Upper lobe of right lung (tissue), 1 donor: ENCODE measurements at regions not wholly inside any gene's neighbourhood (a gene's known extent, or its start where the extent isn't known, plus 50 kb on each side); places are given as distances from the start of the nearest gene placed in this dataset.

ENCODE experiments used
- ATAC-seq: fragments of 200-7000 bp; cut with Tn5 transposase; one replicate; pipeline ENCODE4 v1.9.1; 2020; ENCODE audit warnings: mild to moderate bottlenecking, moderate library complexity
- DNase-seq: peaks from one replicate; pipeline ENCODE4 v3.0.0-alpha.2; 2020
- H3K27ac ChIP-seq: fragments of 200-600 bp; one replicate; pipeline ENCODE4 v1.8.0; 2022
- H3K27me3 ChIP-seq: fragments of 200-600 bp; one replicate; pipeline ENCODE4 v1.8.0; 2022; ENCODE audit warnings: mild to moderate bottlenecking
- H3K36me3 ChIP-seq: fragments of 200-600 bp; one replicate; pipeline ENCODE4 v1.8.0; 2022
- H3K4me1 ChIP-seq: fragments of 200-600 bp; one replicate; pipeline ENCODE4 v1.8.0; 2022
- H3K4me3 ChIP-seq: fragments of 200-600 bp; one replicate; pipeline ENCODE4 v1.8.0; 2022; ENCODE audit warnings: mild to moderate bottlenecking
- H3K9me3 ChIP-seq: fragments of 200-600 bp; one replicate; pipeline ENCODE4 v1.8.0; 2022
- CTCF ChIP-seq: fragments of 200-600 bp; IDR thresholded peaks from one replicate; pipeline ENCODE4 v1.8.0; 2022; ENCODE audit warnings: antibody characterized with exemption
- intact Hi-C: fragments of 100-400 bp; cut with DNase I; formaldehyde crosslinking; loops from one replicate; pipeline ENCODE4 v1.11.0; 2022
- donor health status: DM: no; HTN: yes; CAD: no; lungs with severe emphysema.

- TF ChIP-seq CTCF = no peak
- no peaks in the 10 kb centered on the region for H3K27me3 ChIP-seq
- intact Hi-C loops = no loop called here
These were observed 345.8 kb downstream of the BRD1 start for GRCh38 chr22:49481659-49482399.

GRCh38 chr22:49480896-49481658 is 346.6 kb downstream of the BRD1 start:
- TF ChIP-seq CTCF = no peak
- H3K4me3 ChIP-seq = no peak overlapping the region
- peak; percentile 30 for ATAC-seq
- intact Hi-C loops = no loop called here
- H3K27me3 ChIP-seq = no peaks in the 10 kb centered on the region
- no peaks in the 10 kb centered on the region for H3K4me1 ChIP-seq
- no peak overlapping the region for H3K27ac ChIP-seq
- DNase-seq = no peak
- no peaks in the 10 kb centered on the region for H3K36me3 ChIP-seq
- no peaks in the 10 kb centered on the region for H3K9me3 ChIP-seq

More at GRCh38 chr22:49481659-49482399, 345.8 kb downstream of the BRD1 start:
- DNase-seq = no peak
- H3K4me1 ChIP-seq = no peaks in the 10 kb centered on the region
- H3K36me3 ChIP-seq = no peaks in the 10 kb centered on the region
- H3K4me3 ChIP-seq = no peak overlapping the region
- H3K9me3 ChIP-seq = no peaks in the 10 kb centered on the region
- no peak overlapping the region for H3K27ac ChIP-seq
- peak; percentile 29 for ATAC-seq

- intact Hi-C loops = no loop called here
- DNase-seq (no peak), ATAC-seq (no peak)
- Histone ChIP-seq H3K36me3 (no peaks in the 10 kb centered on the region), H3K9me3 (no peaks in the 10 kb centered on the region), H3K4me1 (no peaks in the 10 kb centered on the region), H3K27me3 (no peaks in the 10 kb centered on the region), H3K27ac (no peak overlapping the region), H3K4me3 (no peak overlapping the region)
- no peak for TF ChIP-seq CTCF
These were observed 347.3 kb downstream of the BRD1 start for GRCh38 chr22:49480331-49480730.

GRCh38 chr22:49479566-49479965 is 348.1 kb downstream of the BRD1 start:
- no peak overlapping the region for H3K4me3 ChIP-seq
- H3K4me1 ChIP-seq = no peaks in the 10 kb centered on the region
- no peaks in the 10 kb centered on the region for H3K9me3 ChIP-seq
- no peaks in the 10 kb centered on the region for H3K27me3 ChIP-seq
- no peak overlapping the region for H3K27ac ChIP-seq
- intact Hi-C loops = no loop called here
- ATAC-seq = no peak
- no peaks in the 10 kb centered on the region for H3K36me3 ChIP-seq
- no peak for TF ChIP-seq CTCF
- DNase-seq = no peak

- ATAC-seq = no peak
- intact Hi-C loops = no loop called here
- Histone ChIP-seq H3K27ac (no peak overlapping the region), H3K4me1 (no peaks in the 10 kb centered on the region), H3K4me3 (no peak overlapping the region), H3K27me3 (peaks cover 5% of the 10 kb centered on the region), H3K9me3 (no peaks in the 10 kb centered on the region), H3K36me3 (no peaks in the 10 kb centered on the region)
- TF ChIP-seq CTCF = no peak
- no peak for DNase-seq
These were observed 350.8 kb downstream of the BRD1 start for GRCh38 chr22:49476800-49477400.
